Stimulated activated CD8-positive, alpha-beta memory T cell treated with anti-CD3 and anti-CD28 coated beads, Interleukin-4, amount 100 ng/mL, for 1 hour (primary cell): ENCODE measurements at regions not wholly inside any gene's neighbourhood (a gene's known extent, or its start where the extent isn't known, plus 50 kb on each side); places are given as distances from the start of the nearest gene placed in this dataset.

ENCODE experiments used
- DNase-seq, 2 donors: peaks; one replicate each; pipeline ENCODE4 v3.0.0-alpha.2; 2020; ENCODE audit warnings: low read depth in 2 of 2, low spot score in 1 of 2

DNA sequence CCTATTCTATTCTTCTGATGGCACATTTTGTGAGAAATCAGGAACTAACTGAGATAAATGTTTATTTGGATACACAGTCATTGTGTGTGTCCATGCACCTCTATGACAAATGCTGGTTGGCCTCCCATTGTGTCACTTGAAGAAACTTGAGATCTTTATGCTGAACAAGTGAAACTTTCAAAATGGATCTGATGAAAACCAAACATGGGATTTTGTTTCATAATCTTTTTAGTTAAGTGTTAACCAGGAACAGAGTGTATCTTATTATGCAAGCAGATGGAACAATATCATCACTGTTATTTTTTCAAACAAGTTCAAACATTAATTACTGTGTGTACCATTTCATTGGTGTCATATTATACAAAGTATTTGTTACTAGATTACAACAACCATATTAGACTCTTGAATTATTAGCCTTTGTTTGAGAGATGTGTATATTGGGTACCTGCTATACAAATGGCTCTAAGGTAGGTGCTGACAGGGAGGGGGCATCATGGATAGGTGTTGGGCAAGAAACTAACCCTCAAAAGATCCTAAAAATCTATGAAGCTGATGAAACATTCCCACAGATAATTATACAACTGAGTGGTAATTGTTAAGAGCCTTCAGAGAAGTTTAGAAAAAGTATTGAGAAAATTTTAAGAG, 159.8 kb downstream of the PALM2AKAP2 start:
- no peak for DNase-seq

DNA sequence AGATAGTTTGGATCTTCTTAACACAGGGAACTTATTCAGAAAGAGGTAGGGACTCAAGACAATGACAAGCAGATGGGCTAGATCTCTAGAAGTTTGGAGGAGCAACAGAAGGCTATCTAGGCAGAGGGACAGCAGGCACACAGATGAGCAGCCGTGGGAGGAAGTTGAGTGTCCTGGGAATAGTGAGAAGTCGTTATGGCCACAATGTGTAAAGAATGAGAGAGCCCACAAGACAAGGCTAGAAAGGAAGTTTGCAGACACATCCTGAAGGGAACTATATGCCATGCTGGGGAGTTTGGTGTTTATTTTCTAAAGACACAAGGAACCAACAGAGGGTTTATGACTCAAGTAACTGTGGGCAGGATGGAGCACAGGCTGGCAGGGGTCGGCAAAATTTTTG, 160.6 kb downstream of the PALM2AKAP2 start:
- no peak for DNase-seq

DNA sequence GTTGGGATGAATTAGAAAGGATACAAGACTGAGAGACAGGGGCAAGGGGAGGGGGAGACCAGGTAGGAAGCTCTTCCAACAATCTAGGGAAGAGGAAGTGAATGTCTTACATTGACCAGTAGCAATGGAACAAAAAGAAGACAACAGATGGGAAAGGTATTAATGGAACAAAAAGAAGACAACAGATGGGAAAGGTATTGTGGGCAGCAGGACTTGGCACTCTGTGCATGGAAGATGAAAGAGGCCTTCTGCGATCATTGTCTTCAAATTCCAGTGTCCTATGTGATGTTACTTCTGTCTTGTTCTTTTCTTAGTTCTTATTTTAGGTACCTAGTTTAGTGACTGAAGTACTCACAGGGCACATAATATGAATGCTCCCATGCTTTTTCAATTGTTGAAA, 161.8 kb downstream of the PALM2AKAP2 start:
- DNase-seq, result no peak

DNA sequence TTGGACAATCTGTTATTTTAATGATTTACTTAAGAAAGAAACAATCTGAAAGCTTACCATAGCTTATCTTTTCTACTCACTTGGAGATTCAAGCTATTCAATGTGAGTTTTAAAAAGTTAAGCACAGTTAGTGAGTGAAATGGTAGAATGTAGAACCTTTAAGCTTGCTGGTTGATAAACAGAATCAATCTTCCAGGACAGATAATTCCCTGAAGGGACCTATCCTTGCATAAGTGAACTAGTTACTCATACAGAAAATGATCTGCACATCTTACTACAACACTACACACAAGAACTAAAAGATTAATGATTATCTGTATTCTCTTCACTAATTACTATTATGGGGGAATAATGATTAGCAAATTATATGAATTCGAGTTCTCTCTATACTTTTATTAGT, 165.6 kb downstream of the PALM2AKAP2 start:
- DNase-seq, result no peak

DNA sequence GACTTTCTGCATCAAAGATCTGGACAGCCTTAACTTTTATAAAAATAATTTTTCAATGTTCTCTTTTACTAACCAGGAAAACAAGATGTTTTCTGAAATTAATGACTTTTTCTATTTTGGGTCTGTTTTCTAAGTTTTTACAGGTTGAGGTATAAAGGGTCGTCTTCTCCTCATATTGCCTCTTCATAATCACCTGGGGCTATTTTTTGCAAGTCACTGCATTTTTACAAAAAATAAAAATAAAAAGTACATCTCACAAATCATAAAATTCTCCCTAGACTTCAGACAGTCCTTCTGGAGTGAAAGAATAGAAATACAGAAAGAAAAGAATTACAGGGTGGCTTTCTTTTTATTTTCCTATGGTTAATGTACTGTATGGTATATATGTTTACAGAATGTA, 168.5 kb downstream of the PALM2AKAP2 start:
- no peak for DNase-seq

DNA sequence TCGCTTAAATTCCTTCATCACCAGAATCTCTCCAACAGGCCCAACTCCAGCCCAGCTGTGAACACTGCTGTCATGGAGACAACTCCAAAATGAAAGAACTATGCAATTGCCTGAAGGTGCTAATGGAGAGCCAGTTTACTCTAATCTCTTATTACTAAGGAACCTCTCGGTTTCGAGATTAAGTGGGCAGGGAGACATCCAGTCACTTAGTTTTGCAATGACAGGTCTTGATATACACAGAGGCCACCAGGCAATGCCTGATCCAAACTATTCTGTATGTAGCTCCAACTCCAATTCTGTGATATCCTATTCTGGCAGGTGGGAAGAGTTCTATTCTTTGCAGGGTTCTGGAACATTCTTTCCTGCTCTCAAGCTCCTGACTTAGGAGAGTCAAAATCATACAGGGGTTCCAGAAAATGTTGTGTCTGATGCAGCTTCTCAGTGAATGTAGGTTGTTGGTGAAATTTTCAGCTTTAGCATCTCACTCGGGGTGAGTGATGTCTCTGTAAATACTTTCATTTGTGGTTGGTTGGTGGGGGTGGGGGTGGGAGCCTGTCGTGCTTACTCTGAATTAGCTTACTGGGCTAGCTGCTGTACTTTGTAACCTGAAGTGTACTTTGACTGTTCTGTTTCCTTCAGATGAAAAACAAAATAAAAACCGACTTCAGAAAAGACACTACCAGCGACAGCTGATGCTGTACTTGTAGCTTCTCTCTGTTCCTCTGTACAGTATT, 170.9 kb downstream of the PALM2AKAP2 start:
- no peak for DNase-seq

DNA sequence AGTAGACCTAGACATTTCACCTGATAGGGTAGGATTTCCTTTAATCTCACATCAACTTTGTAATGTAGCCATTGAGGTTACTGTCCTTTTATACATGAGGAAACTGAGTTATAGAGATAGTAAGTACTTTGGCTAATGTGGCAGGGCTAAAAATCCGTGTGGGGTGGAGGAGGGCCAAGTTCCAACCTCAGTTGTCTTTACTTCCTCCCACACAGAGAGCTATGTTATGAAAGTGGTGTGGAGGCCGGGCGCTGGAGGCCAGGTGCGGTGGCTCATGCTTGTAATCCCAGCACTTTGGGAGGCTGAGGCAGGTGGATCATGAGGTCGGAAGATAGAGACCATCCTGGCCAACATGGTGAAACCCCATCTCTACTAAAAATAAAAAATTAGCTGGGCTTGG, 173.3 kb downstream of the PALM2AKAP2 start:
- no peak for DNase-seq

DNA sequence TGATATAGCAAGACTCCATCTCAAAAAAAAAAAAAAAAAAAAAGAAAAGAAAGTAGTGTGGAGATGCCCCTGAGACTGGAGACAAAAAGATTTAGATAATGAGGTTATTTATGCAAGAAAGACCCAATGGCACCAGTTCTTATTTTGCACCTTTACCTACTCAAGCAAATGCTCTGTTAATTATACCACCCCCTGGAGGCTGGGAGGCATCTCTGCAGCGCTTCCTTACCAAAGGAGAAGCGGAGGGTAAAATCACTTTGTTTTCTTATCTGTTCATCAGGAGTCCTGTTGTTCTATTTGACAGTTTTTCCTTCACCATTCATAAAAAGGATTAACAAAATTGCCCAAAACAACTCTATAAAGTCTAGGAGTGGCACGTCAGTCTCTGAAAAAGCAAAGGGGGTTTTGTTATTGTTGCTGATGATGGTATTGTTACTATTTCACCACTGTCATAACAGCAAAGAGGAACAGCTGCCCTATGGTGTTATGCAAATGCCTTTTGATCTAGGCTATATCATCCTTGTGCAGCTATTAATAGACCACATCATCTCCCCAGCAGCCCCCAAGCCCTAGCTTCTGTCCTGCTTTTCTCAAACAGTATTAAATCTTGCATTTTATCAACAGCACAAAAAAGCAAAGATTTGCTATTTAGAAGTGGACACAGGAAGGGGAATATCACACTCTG, 174.0 kb downstream of the PALM2AKAP2 start:
- no peak for DNase-seq

DNA sequence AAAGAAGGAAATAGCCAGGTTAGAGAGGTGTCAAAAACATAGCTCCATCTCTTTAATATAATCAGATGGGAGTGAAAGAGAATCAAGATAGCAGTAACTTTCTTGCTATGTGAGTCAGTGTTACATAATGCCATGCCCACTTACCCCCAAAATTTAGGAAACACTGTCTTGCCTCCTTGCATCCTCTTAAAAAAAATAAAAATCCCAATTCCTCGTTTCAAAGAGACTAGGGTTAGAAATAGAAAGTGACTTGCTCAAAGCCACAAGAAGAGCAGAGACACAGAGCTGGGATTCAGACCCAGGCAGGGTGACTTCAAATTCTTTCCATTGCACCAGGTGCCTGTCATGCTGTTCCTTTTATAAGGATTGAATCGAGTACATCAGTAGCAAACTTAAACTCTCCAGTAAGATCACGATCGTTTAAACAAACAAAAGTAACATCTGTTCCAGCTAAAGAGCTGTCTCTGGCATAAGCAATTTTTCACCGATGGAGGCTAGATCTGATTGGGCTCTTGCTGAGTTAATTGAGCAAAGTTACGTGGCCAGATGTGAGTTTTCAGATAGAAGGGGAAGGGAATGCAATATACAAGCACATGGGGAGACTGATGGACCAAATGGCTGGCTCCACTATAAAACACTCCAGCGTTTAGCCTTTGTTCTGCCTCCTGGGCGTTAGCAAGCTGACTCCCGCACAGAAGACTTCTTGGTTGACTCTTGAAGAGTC, 176.9 kb downstream of the PALM2AKAP2 start:
- DNase-seq, result no peak

DNA sequence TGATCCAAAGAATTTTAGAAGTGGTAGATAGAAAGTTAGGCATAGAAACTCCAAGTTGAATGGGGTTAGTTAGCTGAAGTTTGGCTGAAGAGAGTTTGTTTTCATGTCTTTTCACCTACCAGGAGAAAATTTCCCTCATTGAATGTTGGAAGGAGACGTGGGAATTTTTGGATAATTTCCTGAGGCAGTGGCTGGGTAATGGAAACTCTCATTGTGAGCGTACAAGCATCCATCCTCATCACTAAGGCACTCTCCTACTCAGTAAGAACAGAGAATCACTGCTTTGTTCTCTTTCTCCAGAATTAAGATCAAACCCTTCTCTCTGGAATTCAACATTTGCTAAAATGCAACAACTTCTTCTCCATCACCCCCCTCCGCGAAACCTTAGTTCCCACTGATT, 179.7 kb downstream of the PALM2AKAP2 start:
- DNase-seq, result no peak

DNA sequence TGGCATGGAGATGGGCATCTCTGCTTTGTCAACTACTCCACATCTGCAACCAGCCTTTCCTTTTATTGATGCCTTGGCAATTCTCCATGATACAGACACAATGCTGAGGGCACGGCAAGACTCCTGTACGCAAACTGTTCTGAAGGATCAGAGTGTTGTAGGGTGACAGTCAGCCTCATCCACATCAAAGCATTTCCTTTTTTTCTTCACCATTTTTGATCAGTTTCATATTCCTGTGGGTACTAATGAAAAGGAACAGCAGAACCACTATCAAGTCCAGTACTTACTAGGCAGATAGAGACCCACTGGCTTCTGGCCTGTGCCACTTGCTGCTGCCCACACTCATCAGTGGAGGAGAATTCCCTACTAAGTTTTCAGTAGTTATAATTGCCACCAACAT, 181.6 kb downstream of the PALM2AKAP2 start:
- DNase-seq, result no peak

DNA sequence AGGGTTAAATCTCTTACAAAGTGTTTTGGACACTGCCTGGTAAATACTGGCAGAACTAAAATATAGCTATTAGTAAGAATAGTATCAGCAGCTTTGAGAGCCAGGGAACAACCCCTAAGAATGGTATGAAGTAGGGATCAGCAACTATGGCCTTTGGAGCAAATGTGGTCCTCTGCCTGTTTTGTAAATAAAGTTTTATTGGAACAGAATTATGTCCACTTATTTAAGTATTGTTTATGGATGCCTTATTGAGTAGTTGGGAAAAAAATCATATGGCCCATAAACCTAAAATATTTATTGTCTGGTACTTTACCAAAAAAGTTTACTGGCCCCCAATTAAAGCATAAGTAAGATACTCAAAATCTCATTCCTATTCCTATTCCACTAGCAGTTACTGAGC, 182.2 kb downstream of the PALM2AKAP2 start:
- DNase-seq, result no peak

DNA sequence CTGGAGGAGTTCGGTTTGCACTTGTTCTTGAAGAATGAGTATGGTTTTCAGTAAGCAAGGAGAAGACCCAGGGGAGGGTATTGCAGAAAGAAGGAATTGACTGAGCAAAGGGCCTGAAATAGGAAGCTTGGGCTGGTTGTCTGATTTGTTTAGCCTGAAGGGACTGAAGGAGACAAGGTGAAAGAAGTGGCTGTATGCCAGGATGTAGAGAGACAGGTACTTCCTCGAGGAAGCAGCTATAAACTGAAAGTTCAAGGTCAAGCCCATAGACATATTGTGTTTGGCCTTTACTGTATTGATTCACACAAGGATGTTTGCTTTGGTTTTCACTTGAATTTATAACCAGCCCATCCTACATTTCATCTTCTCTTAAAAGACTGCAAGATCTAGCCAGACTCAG, 183.1 kb downstream of the PALM2AKAP2 start:
- DNase-seq, result no peak

DNA sequence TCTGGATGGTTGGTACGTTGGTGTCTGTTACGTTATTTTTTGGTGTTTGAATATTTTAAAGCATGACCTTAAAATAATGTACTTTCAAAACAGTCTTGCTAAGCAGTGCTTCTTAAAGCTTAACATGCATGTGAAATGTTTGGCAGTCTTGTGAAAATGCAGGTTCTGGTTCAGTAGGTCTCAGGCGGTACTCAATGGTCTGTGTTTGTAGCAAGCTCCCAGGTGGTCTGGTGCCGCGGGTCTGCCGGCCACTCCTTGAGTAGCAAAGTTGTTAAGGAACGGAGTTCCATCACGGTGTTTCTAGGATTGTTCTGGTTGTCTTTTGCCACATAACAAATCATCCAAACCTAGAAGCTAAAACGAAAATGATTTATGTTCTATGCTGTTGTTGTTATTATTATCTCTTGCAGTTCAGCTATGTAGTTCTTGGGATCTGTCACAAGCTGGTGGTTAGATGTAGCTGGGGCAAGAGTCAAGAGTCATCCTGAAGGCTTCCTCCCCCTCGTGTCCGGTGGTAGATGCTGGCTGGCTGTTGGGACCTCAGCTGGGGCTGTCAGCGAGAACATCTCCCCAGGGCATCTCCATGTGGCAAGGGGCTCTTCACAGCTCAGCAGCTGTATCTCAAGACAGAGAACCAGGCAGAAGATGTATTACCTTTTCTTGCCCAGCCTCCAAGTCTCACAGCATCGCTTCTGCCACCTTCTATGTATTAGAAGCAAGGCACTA, 186.8 kb downstream of the PALM2AKAP2 start:
- DNase-seq, result no peak

DNA sequence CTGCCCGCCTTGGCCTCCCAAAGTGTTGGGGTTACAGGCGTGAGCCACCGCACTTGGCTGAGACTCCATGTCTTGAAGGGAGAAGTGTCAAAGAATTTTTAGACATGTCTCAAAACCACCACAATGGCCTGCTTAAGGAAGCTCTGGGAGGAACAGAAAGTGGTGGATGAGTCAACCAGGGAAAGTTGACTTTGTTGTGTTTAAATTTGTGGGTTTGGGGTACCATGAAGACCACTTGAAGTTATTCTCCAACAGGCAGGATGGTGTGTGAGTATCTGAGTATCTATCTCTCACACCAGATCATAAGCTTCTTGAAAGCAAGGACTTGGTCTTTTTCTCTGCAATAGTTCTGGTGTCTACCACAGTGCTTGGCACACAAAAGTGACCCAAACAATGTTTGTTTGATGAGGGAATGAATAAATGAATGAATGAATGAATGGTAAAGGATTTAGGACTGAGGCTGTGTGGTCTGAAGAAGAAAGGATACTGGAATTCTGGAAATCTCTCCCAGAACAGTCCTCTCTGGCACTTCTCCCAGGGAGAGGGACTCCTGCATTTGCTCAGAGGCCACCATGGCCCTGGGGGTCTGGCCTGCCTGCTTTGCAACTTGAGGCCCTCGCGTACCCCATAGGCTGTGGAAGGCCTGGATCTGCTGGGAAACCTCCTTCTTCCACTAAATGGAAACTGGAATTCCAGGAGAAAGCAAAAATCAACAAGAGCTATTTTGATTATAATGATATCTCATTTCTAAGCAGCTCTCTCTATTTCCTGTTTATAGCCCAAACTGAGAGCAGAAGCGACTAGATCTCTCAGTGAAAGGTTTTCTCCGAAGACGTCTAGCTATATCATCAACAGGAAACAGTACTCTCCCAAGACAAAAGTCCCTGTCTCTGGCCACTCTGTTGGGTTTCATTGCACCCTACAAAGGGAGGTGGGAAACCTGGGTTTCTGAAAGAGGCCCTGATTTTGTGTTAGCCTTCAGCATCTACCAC, 187.9 kb downstream of the PALM2AKAP2 start:
- DNase-seq, result no peak

DNA sequence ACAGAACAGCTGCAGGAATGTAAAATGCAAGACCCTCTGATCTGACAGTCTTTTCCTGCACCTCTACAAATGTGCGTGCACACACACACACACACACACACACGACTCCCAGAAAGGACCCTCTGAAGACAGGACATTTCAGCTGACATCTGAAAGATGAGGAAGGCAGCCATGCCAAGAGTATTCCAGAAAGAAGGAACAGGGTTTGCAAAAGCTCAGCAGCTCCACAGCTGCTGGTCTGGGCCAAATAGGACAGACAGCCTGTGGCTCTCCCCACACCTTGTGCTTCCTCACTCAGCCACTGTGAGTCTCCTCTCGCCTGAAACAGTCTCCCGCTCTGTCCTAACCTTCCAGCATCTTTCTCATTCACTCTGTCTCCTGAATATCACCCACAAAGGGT, 189.0 kb downstream of the PALM2AKAP2 start:
- no peak for DNase-seq

DNA sequence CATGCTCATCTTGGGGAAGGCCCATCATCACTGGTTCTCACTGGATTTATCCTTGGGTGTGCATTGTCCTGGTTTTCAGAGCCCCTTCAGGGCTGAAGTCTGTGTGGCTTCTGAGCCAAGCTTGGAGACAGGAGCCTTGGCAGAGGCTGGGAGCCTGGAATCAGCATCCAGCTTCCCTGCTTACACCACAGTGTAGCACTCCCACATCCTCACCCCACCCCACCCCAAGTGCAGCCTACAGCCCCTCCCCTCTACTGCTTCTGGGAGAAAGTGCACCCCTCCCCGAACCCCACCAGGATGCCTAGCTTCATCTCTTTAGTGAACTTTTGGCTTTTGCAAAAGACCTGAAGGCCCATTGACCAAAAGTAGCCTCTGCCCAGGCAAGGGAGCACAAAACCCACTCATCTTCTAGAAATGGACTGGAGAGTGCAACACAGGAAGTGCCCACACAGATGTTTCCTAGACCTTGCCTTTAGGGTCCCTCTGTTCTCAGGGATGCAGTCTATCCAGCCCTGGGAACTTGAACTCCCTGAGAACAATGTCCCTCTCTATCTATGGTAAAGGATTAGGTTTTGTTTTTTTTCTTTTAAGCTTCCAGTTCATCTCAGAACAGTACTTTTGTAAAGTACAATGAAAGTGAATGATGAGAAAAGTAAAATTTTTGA, 189.7 kb downstream of the PALM2AKAP2 start:
- no peak for DNase-seq

DNA sequence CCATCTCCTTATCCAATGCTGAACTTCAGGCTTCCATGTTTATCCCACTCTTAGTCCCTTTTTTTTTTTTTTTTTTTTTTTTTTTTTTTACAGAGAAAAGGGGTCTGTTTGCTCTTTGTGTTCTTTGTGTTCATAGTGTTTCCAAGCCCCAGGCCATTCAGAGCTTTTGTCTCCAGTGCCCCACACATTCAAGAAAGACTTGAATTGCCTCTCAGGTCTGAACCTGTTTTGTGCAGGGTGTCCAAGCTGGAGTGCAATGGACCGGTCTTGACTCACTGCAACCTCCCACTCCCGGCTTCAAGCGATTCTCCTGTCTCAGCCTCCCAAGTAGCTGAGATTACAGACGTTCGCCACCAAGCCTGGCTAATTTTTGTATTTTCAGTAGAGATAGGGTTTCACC, 191.2 kb downstream of the PALM2AKAP2 start:
- DNase-seq, result no peak
